ENCODE measurements at regions not wholly inside any gene's neighbourhood (a gene's known extent, or its start where the extent isn't known, plus 50 kb on each side); places are given as distances from the start of the nearest gene placed in this dataset.
A peak's percentile ranks its signal among the peaks of the same experiment; 100 is the strongest.

- Histone ChIP-seq H3K27me3 (peaks cover 40% of the 10 kb centered on the region), H3K36me3 (no peaks in the 10 kb centered on the region), H3K4me1 (peaks cover 0 to 10% (median 0%) of the 10 kb centered on the region in 3 donors), H3K27ac (no peak overlapping the region), H3K4me3 (no peak overlapping the region), H3K9me3 (no peaks in the 10 kb centered on the region)
- WGBS, 2 donors (ENCODE audit: low coverage in 1 of 2) = no CpG with 5 or more reads among the region's 3 CpGs
- no peak for ATAC-seq
- no peak for TF ChIP-seq CTCF (IDR thresholded peaks at IDR 0.05)
- no peak for TF ChIP-seq POLR2A (IDR thresholded peaks at IDR 0.05)
- no peak for TF ChIP-seq EP300 (IDR thresholded peaks at IDR 0.05)
- TF ChIP-seq POLR2AphosphoS5 (IDR thresholded peaks at IDR 0.05) = no peak
These were observed 70.4 kb upstream of the UQCRFS1 start for GRCh38 chr19:29283366-29283765.

- no peaks in the 10 kb centered on the region for H3K36me3 ChIP-seq
- no peak overlapping the region for H3K27ac ChIP-seq
- no peaks in the 10 kb centered on the region for H3K9me3 ChIP-seq
- TF ChIP-seq EP300 (IDR thresholded peaks at IDR 0.05) (no peak), CTCF (IDR thresholded peaks at IDR 0.05) (no peak), POLR2AphosphoS5 (IDR thresholded peaks at IDR 0.05) (no peak), POLR2A (IDR thresholded peaks at IDR 0.05) (no peak)
- H3K4me1 ChIP-seq = peaks cover 0 to 10% (median 0%) of the 10 kb centered on the region in 3 donors
- H3K4me3 ChIP-seq = no peak overlapping the region
- peaks cover 33% of the 10 kb centered on the region for H3K27me3 ChIP-seq
- no peak for ATAC-seq
- 57 to 70% methylated on average over 5 to 6 of the region's 6 CpGs for WGBS, 2 donors (ENCODE audit: low coverage in 1 of 2)
These were observed 72.3 kb upstream of the UQCRFS1 start for GRCh38 chr19:29285187-29285687.

GRCh38 chr19:29285878-29286277 lies 72.9 kb upstream of the UQCRFS1 start:
- no peaks in the 10 kb centered on the region for H3K36me3 ChIP-seq
- peaks cover 26% of the 10 kb centered on the region for H3K27me3 ChIP-seq
- WGBS, 2 donors (ENCODE audit: low coverage in 1 of 2) = 15 to 20% methylated on average over 4 to 6 of the region's 6 CpGs
- H3K27ac ChIP-seq = no peak overlapping the region
- TF ChIP-seq POLR2AphosphoS5 (IDR thresholded peaks at IDR 0.05) (no peak), POLR2A (IDR thresholded peaks at IDR 0.05) (no peak), EP300 (IDR thresholded peaks at IDR 0.05) (no peak), CTCF (IDR thresholded peaks at IDR 0.05) (peak in 1 of 4 experiments; percentile 33)
- peaks cover 0 to 10% (median 0%) of the 10 kb centered on the region in 3 donors for H3K4me1 ChIP-seq
- no peak for ATAC-seq
- no peak overlapping the region for H3K4me3 ChIP-seq
- H3K9me3 ChIP-seq = no peaks in the 10 kb centered on the region

GRCh38 chr19:29287061-29287460 lies 74.1 kb upstream of the UQCRFS1 start:
- Histone ChIP-seq H3K4me1 (peaks cover 0 to 10% (median 0%) of the 10 kb centered on the region in 3 donors), H3K9me3 (no peaks in the 10 kb centered on the region), H3K36me3 (no peaks in the 10 kb centered on the region), H3K27me3 (peaks cover 16% of the 10 kb centered on the region), H3K27ac (no peak overlapping the region), H3K4me3 (no peak overlapping the region)
- 60 to 61% methylated on average over 4 of the region's 4 CpGs for whole genome bisulfite sequencing, 2 donors (ENCODE audit: low coverage in 1 of 2)
- TF ChIP-seq POLR2A (IDR thresholded peaks at IDR 0.05) = no peak
- no peak for TF ChIP-seq CTCF (IDR thresholded peaks at IDR 0.05)
- no peak for TF ChIP-seq EP300 (IDR thresholded peaks at IDR 0.05)
- TF ChIP-seq POLR2AphosphoS5 (IDR thresholded peaks at IDR 0.05) = no peak
- ATAC-seq = no peak

- H3K4me1 ChIP-seq = peaks cover 0 to 10% (median 0%) of the 10 kb centered on the region in 3 donors
- WGBS, 2 donors (ENCODE audit: low coverage in 1 of 2) = 75 to 90% methylated on average over 3 to 4 of the region's 4 CpGs
These were observed 75.3 kb upstream of the UQCRFS1 start for GRCh38 chr19:29288256-29288655.

More at GRCh38 chr19:29288256-29288655, 75.3 kb upstream of the UQCRFS1 start:
- TF ChIP-seq POLR2AphosphoS5 (IDR thresholded peaks at IDR 0.05) = no peak
- TF ChIP-seq EP300 (IDR thresholded peaks at IDR 0.05) = no peak
- no peak for TF ChIP-seq CTCF (IDR thresholded peaks at IDR 0.05)
- no peak for TF ChIP-seq POLR2A (IDR thresholded peaks at IDR 0.05)
- Histone ChIP-seq H3K27me3 (peaks cover 11% of the 10 kb centered on the region), H3K9me3 (no peaks in the 10 kb centered on the region), H3K4me3 (no peak overlapping the region), H3K36me3 (no peaks in the 10 kb centered on the region), H3K27ac (no peak overlapping the region)
- ATAC-seq = no peak
